K562 (cell line): ENCODE measurements at regions not wholly inside any gene's neighbourhood (a gene's known extent, or its start where the extent isn't known, plus 50 kb on each side); places are given as distances from the start of the nearest gene placed in this dataset.

Source experiments
- ASH1L ChIP-seq: fragments of 450-650 bp; IDR thresholded peaks from 2 replicates; pipeline ENCODE4 v1.6.1; 2018; ENCODE audit warnings: borderline replicate concordance, mild to moderate bottlenecking, low read depth; ENCODE audit not compliant: partially characterized antibody
- ATF1 ChIP-seq, 2 experiments: fragments of 450-650 bp in 1 of 2; IDR thresholded peaks; 2 replicates each; pipeline ENCODE4 v1.6.1; 2016; ENCODE audit warnings: missing compliant biosample characterization in 1 of 2, missing genetic modification characterization in 1 of 2
- CAMTA2 ChIP-seq: fragments of 250-450 bp; sonication (Bioruptor Pico); conservative IDR thresholded peaks from 2 replicates; pipeline ENCODE4 v1.5.1; 2022
- MEF2A ChIP-seq: IDR thresholded peaks from 2 replicates; pipeline ENCODE4 v1.6.1; 2011; ENCODE audit warnings: low read depth, mild to moderate bottlenecking, low read length, moderate library complexity; ENCODE audit not compliant: control insufficient read depth
- POLR2AphosphoS5 ChIP-seq: IDR thresholded peaks from 2 replicates; pipeline ENCODE4 v1.6.1; 2011; ENCODE audit warnings: mild to moderate bottlenecking, low read depth, low read length, moderate library complexity; ENCODE audit not compliant: control insufficient read depth, insufficient read depth
- SETDB1 ChIP-seq: IDR thresholded peaks from one replicate; pipeline ENCODE4 v1.6.1; 2012; ENCODE audit warnings: low read length, control low read depth, inconsistent platforms
- TF ChIP-seq, protein P1 (sequence below), 3 experiments: IDR thresholded peaks in 2 of 3; conservative IDR thresholded peaks in 1 of 3; 2 replicates each; pipeline ENCODE4 v1.5.1; 2011 to 2012; ENCODE audit warnings: low read length in 3 of 3, mild to moderate bottlenecking in 3 of 3, control low read depth in 2 of 3, improper control_type of control experiment in 1 of 3, inconsistent platforms in 1 of 3, low read depth in 1 of 3, mixed read lengths in 1 of 3, moderate library complexity in 1 of 3; ENCODE audit not compliant: insufficient read depth in 2 of 3

DNA sequence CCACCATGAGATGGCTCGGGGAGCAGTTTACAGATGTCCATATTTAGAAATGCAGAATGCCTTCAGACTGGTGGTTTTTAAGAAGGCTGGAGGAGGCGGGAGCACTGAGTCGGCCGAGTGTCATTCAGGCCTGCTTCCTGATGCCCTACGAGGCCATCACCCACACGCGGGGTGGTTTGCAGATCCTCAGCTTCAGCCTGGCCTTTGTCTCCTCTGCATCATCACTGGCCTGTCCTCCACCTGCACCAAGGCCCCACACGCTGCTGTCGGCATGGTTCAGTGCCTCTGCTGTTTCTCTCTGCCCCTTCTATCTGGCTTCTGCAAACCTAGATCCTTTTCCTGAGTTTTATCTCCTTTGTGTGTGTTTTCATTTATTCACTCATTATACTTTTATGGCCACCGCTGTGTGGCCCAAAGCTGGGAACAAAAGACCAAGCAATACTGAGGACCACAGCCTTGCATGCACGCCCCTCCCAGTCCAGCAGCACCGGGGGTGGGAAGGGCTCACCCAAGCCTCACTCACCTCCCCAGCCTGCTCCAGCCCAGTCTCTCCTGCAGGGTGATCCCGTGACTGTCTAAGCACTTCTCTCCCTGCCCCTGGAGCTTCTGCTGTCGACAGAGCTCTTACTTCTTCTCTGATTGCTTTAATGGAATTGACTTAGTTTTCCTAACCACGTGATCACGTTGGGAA, 240.8 kb downstream of the TEX29 start:
- TF ChIP-seq SETDB1 = no peak
- no peak for TF ChIP-seq ASH1L
- TF ChIP-seq, protein P1, sequence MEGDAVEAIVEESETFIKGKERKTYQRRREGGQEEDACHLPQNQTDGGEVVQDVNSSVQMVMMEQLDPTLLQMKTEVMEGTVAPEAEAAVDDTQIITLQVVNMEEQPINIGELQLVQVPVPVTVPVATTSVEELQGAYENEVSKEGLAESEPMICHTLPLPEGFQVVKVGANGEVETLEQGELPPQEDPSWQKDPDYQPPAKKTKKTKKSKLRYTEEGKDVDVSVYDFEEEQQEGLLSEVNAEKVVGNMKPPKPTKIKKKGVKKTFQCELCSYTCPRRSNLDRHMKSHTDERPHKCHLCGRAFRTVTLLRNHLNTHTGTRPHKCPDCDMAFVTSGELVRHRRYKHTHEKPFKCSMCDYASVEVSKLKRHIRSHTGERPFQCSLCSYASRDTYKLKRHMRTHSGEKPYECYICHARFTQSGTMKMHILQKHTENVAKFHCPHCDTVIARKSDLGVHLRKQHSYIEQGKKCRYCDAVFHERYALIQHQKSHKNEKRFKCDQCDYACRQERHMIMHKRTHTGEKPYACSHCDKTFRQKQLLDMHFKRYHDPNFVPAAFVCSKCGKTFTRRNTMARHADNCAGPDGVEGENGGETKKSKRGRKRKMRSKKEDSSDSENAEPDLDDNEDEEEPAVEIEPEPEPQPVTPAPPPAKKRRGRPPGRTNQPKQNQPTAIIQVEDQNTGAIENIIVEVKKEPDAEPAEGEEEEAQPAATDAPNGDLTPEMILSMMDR (IDR thresholded peaks at IDR 0.05 in 2 of 3, conservative IDR thresholded peaks at IDR 0.05 in 1 of 3; ENCODE audit: insufficient read depth in 2 of 3, low read depth in 1 of 3, low read length in 3 of 3) = no peak
- TF ChIP-seq POLR2AphosphoS5 = no peak
- TF ChIP-seq ATF1 (CRISPR knock-in tag; IDR thresholded peaks at IDR 0.05) = no peak
- no peak for TF ChIP-seq ATF1 (tag; IDR thresholded peaks at IDR 0.05)
- no peak for TF ChIP-seq MEF2A
- no peak for TF ChIP-seq CAMTA2 (CRISPR knock-in tag)
